Liver (tissue), 8 donors: ENCODE measurements at regions not wholly inside any gene's neighbourhood (a gene's known extent, or its start where the extent isn't known, plus 50 kb on each side); places are given as distances from the start of the nearest gene placed in this dataset.

Experiments used
- DNase-seq: peaks from one replicate; pipeline ENCODE4 v3.0.0-alpha.2; 2017; ENCODE audit warnings: low spot score
- H3K27ac ChIP-seq, 2 donors: one replicate each; pipeline ENCODE4 v1.7.0; 2013; ENCODE audit warnings: inconsistent platforms in 2 of 2, low read length in 2 of 2, control low read depth in 1 of 2, low read depth in 1 of 2, mild to moderate bottlenecking in 1 of 2
- H3K27me3 ChIP-seq, 4 donors: one replicate each; pipeline versions ENCODE4 v1.6.1 to v1.7.0; 2013; ENCODE audit warnings: low read length in 3 of 4, inconsistent platforms in 1 of 4, mild to moderate bottlenecking in 1 of 4, moderate library complexity in 1 of 4; ENCODE audit not compliant: control insufficient read depth in 4 of 4, insufficient read depth in 4 of 4
- H3K36me3 ChIP-seq, 4 donors: one replicate each; pipeline versions ENCODE4 v1.6.1 to v1.7.0; 2013; ENCODE audit warnings: low read length in 3 of 4, mild to moderate bottlenecking in 3 of 4, low read depth in 1 of 4, moderate library complexity in 1 of 4; ENCODE audit not compliant: control insufficient read depth in 4 of 4, insufficient read depth in 3 of 4
- H3K4me1 ChIP-seq, 4 donors: one replicate each; pipeline versions ENCODE4 v1.6.1 to v1.7.0; 2013; ENCODE audit warnings: low read length in 3 of 4, mild to moderate bottlenecking in 3 of 4, moderate library complexity in 1 of 4; ENCODE audit not compliant: control insufficient read depth in 4 of 4, insufficient read depth in 4 of 4
- H3K4me3 ChIP-seq, 3 donors: one replicate each; pipeline versions ENCODE4 v1.6.1 to v1.7.0; 2013; ENCODE audit warnings: low read length in 3 of 3, control low read depth in 1 of 3, low read depth in 1 of 3, mild to moderate bottlenecking in 1 of 3
- H3K9ac ChIP-seq, 2 donors: one replicate each; pipeline ENCODE4 v1.7.0; 2013; ENCODE audit warnings: low read length in 2 of 2, mild to moderate bottlenecking in 2 of 2, moderate library complexity in 2 of 2, control low read depth in 1 of 2, low read depth in 1 of 2
- H3K9me3 ChIP-seq, 4 donors: one replicate each; pipeline versions ENCODE4 v1.6.1 to v1.7.0; 2013; ENCODE audit warnings: low read length in 3 of 4; ENCODE audit not compliant: control insufficient read depth in 4 of 4
- EGR1 ChIP-seq, 2 donors: IDR thresholded peaks; 2 replicates each; pipeline ENCODE4 v1.6.1; 2016 to 2018; ENCODE audit warnings: antibody characterized with exemption in 2 of 2, low read depth in 2 of 2
- FOXA1 ChIP-seq: IDR thresholded peaks from 2 replicates; pipeline ENCODE4 v1.6.1; 2016; ENCODE audit warnings: antibody characterized with exemption
- FOXA2 ChIP-seq: IDR thresholded peaks from 2 replicates; pipeline ENCODE4 v1.6.1; 2016; ENCODE audit warnings: antibody characterized with exemption
- GABPA ChIP-seq, 2 donors: IDR thresholded peaks in 1 of 2; conservative IDR thresholded peaks in 1 of 2; 2 replicates each; pipeline ENCODE4 v1.6.1; 2016; ENCODE audit warnings: antibody characterized with exemption in 2 of 2, mild to moderate bottlenecking in 1 of 2, moderate library complexity in 1 of 2
- HNF4A ChIP-seq, 2 donors: conservative IDR thresholded peaks; 2 replicates each; pipeline ENCODE4 v1.6.1; 2016; ENCODE audit warnings: antibody characterized with exemption in 2 of 2, mild to moderate bottlenecking in 2 of 2
- HNF4G ChIP-seq: IDR thresholded peaks from 2 replicates; pipeline ENCODE4 v1.6.1; 2016; ENCODE audit warnings: antibody characterized with exemption
- JUND ChIP-seq, 2 donors: IDR thresholded peaks; 2 replicates each; pipeline ENCODE4 v1.6.1; 2016; ENCODE audit warnings: antibody characterized with exemption in 2 of 2
- NR2F2 ChIP-seq: IDR thresholded peaks from 2 replicates; pipeline ENCODE4 v1.6.1; 2016; ENCODE audit warnings: antibody characterized with exemption
- RAD21 ChIP-seq, 2 donors: IDR thresholded peaks; 2 replicates each; pipeline ENCODE4 v1.6.1; 2016; ENCODE audit warnings: antibody characterized with exemption in 2 of 2, mild to moderate bottlenecking in 2 of 2
- RXRA ChIP-seq, 2 donors: IDR thresholded peaks; 2 replicates each; pipeline ENCODE4 v1.6.1; 2017 to 2018; ENCODE audit warnings: antibody characterized with exemption in 2 of 2, mild to moderate bottlenecking in 1 of 2
- SP1 ChIP-seq: IDR thresholded peaks from 2 replicates; pipeline ENCODE4 v1.6.1; 2018; ENCODE audit warnings: antibody characterized with exemption, mild to moderate bottlenecking
- TAF1 ChIP-seq: conservative IDR thresholded peaks from 2 replicates; pipeline ENCODE4 v1.6.1; 2016; ENCODE audit warnings: antibody characterized with exemption, mild to moderate bottlenecking
- YY1 ChIP-seq: IDR thresholded peaks from 2 replicates; pipeline ENCODE4 v1.6.1; 2016; ENCODE audit warnings: antibody characterized with exemption, mild to moderate bottlenecking
- WGBS: extraction: QIAGEN DNeasy Blood & Tissue Kit; methylation state at CpG from one replicate; pipeline ENCODE4 v1.1.7; 2013; 5-methylcytosine and 5-hydroxymethylcytosine counted together
- TF ChIP-seq, protein P1 (sequence below): fragments of 150-350 bp; IDR thresholded peaks from 2 replicates; pipeline ENCODE4 v1.5.1; 2017; ENCODE audit warnings: improper control_type of control experiment, low read depth, low read length; ENCODE audit not compliant: missing input control
- TF ChIP-seq, protein P2 (sequence below): IDR thresholded peaks from 2 replicates; pipeline ENCODE4 v1.6.1; 2016; ENCODE audit warnings: antibody characterized with exemption
- TF ChIP-seq, protein P3 (sequence below): IDR thresholded peaks from 2 replicates; pipeline ENCODE4 v1.6.1; 2016; ENCODE audit warnings: antibody characterized with exemption
- TF ChIP-seq, protein P4 (sequence below): IDR thresholded peaks from 2 replicates; pipeline ENCODE4 v1.6.1; 2016; ENCODE audit warnings: antibody characterized with exemption, mild to moderate bottlenecking
- TF ChIP-seq, protein P5 (sequence below): IDR thresholded peaks from 2 replicates; pipeline ENCODE4 v1.6.1; 2016; ENCODE audit warnings: antibody characterized with exemption
- donor health status: healthy.
- donor health status: healthy.
- donor health status: healthy.
- donor health status: healthy.
- donor health status: healthy.

DNA sequence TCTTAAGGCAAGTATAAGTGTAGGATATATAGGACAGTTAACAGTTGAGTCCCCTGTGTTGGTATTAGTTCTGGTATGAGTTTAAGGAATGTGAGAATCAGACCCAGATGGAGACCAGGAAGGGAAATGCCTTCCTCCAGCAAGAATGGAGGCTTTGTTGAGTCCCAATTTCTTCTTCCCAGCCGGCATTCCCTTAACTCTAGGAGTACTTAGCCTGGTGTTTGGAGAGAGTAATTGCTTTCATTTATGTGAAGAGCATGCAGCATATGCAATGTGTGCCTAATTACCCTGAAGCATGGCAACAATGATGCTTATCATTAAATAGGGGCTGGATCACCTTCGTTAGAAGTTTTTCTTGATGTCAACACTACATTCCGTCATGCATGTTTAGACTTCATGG, 225.9 kb upstream of the XYLT1 start:
- no peaks in the 10 kb centered on the region for H3K9me3 ChIP-seq
- DNase-seq = no peak
- no peaks in the 10 kb centered on the region for H3K36me3 ChIP-seq
- no peak overlapping the region for H3K4me3 ChIP-seq
- TF ChIP-seq GABPA (IDR thresholded peaks at IDR 0.05 in 1 of 2, conservative IDR thresholded peaks at IDR 0.05 in 1 of 2) (no peak), HNF4G (no peak), SP1 (no peak), HNF4A (conservative IDR thresholded peaks at IDR 0.05) (no peak), RXRA (IDR thresholded peaks at IDR 0.05) (no peak), FOXA1 (no peak), NR2F2 (no peak), RAD21 (IDR thresholded peaks at IDR 0.05) (no peak), EGR1 (IDR thresholded peaks at IDR 0.05; ENCODE audit: low read depth in 2 of 2) (no peak), YY1 (no peak), TAF1 (no peak), JUND (IDR thresholded peaks at IDR 0.05) (no peak), FOXA2 (no peak)
- TF ChIP-seq, protein P1, sequence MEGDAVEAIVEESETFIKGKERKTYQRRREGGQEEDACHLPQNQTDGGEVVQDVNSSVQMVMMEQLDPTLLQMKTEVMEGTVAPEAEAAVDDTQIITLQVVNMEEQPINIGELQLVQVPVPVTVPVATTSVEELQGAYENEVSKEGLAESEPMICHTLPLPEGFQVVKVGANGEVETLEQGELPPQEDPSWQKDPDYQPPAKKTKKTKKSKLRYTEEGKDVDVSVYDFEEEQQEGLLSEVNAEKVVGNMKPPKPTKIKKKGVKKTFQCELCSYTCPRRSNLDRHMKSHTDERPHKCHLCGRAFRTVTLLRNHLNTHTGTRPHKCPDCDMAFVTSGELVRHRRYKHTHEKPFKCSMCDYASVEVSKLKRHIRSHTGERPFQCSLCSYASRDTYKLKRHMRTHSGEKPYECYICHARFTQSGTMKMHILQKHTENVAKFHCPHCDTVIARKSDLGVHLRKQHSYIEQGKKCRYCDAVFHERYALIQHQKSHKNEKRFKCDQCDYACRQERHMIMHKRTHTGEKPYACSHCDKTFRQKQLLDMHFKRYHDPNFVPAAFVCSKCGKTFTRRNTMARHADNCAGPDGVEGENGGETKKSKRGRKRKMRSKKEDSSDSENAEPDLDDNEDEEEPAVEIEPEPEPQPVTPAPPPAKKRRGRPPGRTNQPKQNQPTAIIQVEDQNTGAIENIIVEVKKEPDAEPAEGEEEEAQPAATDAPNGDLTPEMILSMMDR = no peak
- TF ChIP-seq, protein P2, sequence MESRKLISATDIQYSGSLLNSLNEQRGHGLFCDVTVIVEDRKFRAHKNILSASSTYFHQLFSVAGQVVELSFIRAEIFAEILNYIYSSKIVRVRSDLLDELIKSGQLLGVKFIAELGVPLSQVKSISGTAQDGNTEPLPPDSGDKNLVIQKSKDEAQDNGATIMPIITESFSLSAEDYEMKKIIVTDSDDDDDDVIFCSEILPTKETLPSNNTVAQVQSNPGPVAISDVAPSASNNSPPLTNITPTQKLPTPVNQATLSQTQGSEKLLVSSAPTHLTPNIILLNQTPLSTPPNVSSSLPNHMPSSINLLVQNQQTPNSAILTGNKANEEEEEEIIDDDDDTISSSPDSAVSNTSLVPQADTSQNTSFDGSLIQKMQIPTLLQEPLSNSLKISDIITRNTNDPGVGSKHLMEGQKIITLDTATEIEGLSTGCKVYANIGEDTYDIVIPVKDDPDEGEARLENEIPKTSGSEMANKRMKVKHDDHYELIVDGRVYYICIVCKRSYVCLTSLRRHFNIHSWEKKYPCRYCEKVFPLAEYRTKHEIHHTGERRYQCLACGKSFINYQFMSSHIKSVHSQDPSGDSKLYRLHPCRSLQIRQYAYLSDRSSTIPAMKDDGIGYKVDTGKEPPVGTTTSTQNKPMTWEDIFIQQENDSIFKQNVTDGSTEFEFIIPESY = no peak
- TF ChIP-seq, protein P3, sequence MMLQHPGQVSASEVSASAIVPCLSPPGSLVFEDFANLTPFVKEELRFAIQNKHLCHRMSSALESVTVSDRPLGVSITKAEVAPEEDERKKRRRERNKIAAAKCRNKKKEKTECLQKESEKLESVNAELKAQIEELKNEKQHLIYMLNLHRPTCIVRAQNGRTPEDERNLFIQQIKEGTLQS = no peak
- TF ChIP-seq, protein P4, sequence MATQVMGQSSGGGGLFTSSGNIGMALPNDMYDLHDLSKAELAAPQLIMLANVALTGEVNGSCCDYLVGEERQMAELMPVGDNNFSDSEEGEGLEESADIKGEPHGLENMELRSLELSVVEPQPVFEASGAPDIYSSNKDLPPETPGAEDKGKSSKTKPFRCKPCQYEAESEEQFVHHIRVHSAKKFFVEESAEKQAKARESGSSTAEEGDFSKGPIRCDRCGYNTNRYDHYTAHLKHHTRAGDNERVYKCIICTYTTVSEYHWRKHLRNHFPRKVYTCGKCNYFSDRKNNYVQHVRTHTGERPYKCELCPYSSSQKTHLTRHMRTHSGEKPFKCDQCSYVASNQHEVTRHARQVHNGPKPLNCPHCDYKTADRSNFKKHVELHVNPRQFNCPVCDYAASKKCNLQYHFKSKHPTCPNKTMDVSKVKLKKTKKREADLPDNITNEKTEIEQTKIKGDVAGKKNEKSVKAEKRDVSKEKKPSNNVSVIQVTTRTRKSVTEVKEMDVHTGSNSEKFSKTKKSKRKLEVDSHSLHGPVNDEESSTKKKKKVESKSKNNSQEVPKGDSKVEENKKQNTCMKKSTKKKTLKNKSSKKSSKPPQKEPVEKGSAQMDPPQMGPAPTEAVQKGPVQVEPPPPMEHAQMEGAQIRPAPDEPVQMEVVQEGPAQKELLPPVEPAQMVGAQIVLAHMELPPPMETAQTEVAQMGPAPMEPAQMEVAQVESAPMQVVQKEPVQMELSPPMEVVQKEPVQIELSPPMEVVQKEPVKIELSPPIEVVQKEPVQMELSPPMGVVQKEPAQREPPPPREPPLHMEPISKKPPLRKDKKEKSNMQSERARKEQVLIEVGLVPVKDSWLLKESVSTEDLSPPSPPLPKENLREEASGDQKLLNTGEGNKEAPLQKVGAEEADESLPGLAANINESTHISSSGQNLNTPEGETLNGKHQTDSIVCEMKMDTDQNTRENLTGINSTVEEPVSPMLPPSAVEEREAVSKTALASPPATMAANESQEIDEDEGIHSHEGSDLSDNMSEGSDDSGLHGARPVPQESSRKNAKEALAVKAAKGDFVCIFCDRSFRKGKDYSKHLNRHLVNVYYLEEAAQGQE = no peak
- TF ChIP-seq, protein P5, sequence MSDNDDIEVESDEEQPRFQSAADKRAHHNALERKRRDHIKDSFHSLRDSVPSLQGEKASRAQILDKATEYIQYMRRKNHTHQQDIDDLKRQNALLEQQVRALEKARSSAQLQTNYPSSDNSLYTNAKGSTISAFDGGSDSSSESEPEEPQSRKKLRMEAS = no peak
- peaks cover 0 to 2% (median 0%) of the 10 kb centered on the region in 4 donors for H3K27me3 ChIP-seq
- 71% methylated on average over 3 of the region's 3 CpGs for WGBS
- no peaks in the 10 kb centered on the region for H3K4me1 ChIP-seq
- H3K9ac ChIP-seq = no peak overlapping the region
- H3K27ac ChIP-seq = no peak overlapping the region
